ENCODE measurements at regions not wholly inside any gene's neighbourhood (a gene's known extent, or its start where the extent isn't known, plus 50 kb on each side); places are given as distances from the start of the nearest gene placed in this dataset.

DNA sequence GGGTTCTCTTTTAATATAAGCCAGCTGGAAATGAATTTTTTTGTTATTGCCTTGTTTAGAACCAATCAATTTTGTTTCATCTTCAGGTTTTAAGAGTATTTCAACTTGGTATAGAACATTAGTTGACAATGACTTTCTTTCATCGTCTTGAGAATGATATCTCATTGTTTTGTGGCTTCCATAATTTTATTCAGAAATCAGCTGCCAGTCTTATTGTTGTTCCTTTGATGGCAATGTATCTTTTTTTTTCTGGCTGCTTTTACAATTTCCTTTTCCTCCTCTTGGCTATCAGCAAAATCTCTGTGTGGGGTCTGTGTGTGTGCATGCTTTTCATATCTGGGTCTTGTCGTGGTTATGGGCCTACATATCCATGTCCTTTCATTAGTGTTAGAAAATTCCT is 1536.4 kb upstream of the TENM3 start:
- TF ChIP-seq, protein P1, sequence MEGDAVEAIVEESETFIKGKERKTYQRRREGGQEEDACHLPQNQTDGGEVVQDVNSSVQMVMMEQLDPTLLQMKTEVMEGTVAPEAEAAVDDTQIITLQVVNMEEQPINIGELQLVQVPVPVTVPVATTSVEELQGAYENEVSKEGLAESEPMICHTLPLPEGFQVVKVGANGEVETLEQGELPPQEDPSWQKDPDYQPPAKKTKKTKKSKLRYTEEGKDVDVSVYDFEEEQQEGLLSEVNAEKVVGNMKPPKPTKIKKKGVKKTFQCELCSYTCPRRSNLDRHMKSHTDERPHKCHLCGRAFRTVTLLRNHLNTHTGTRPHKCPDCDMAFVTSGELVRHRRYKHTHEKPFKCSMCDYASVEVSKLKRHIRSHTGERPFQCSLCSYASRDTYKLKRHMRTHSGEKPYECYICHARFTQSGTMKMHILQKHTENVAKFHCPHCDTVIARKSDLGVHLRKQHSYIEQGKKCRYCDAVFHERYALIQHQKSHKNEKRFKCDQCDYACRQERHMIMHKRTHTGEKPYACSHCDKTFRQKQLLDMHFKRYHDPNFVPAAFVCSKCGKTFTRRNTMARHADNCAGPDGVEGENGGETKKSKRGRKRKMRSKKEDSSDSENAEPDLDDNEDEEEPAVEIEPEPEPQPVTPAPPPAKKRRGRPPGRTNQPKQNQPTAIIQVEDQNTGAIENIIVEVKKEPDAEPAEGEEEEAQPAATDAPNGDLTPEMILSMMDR (IDR thresholded peaks at IDR 0.05; ENCODE audit: insufficient read depth, low read depth, low read length) = no peak
- TF ChIP-seq EZH2 (IDR thresholded peaks at IDR 0.05; ENCODE audit: insufficient read depth, low read length) = no peak
